Calu3 (cell line): ENCODE measurements at regions not wholly inside any gene's neighbourhood (a gene's known extent, or its start where the extent isn't known, plus 50 kb on each side); places are given as distances from the start of the nearest gene placed in this dataset.

Source experiments
- BruUV-seq: library from RNA; stranded (reverse); fragments of 400-500 nt; replicated peaks from 2 replicates; lab custom pipeline; 2021; lab: Mats Ljungman, UMichigan
- CTCF ChIA-PET: fragments of 300-600 bp; sonication (Branson Sonifier 250); formaldehyde crosslinking; loops from one replicate; lab custom pipeline; 2022; ENCODE audit warnings: antibody characterized with exemption; lab: Charles Lee
- DNase-seq: peaks from one replicate; pipeline ENCODE4 v3.0.0; 2022
- H3K27ac Mint-ChIP-seq: one replicate; pipeline ENCODE4 v1.8.0; 2022; ENCODE audit warnings: mixed read lengths; ENCODE audit not compliant: unreplicated experiment
- H3K27me3 Mint-ChIP-seq: one replicate; pipeline ENCODE4 v1.8.0; 2022; ENCODE audit warnings: mixed read lengths; ENCODE audit not compliant: unreplicated experiment
- H3K36me3 Mint-ChIP-seq: one replicate; pipeline ENCODE4 v1.8.0; 2022; ENCODE audit warnings: mild to moderate bottlenecking, moderate library complexity, mixed read lengths; ENCODE audit not compliant: insufficient read depth, unreplicated experiment
- H3K4me1 Mint-ChIP-seq: one replicate; pipeline ENCODE4 v1.8.0; 2022; ENCODE audit warnings: mild to moderate bottlenecking, low read depth, mixed read lengths; ENCODE audit not compliant: unreplicated experiment
- H3K4me3 Mint-ChIP-seq: one replicate; pipeline ENCODE4 v1.8.0; 2022; ENCODE audit warnings: mild to moderate bottlenecking, low read depth, moderate library complexity, mixed read lengths; ENCODE audit not compliant: unreplicated experiment
- H3K9me3 Mint-ChIP-seq: one replicate; pipeline ENCODE4 v1.8.0; 2022; ENCODE audit warnings: low read depth, mixed read lengths; ENCODE audit not compliant: unreplicated experiment
- CTCF ChIP-seq: fragments of 200-600 bp; IDR thresholded peaks from one replicate; pipeline ENCODE4 v1.8.0; 2022; ENCODE audit warnings: antibody characterized with exemption; ENCODE audit not compliant: unreplicated experiment
- intact Hi-C: fragments of 100-400 bp; cut with micrococcal nuclease; formaldehyde crosslinking; loops from one replicate; pipeline ENCODE4 v1.10.0; 2022; ENCODE audit not compliant: unreplicated experiment

GRCh38 chr18:60838677-60839076, 466.1 kb upstream of the MC4R start:
- H3K9me3 Mint-ChIP-seq, result peaks cover 9% of the 10 kb centered on the region
- no peak for DNase-seq

GRCh38 chr18:60846396-60846795, 473.8 kb upstream of the MC4R start:
- no peak for TF ChIP-seq CTCF
- Mint-ChIP-seq H3K27ac (no peak overlapping the region), H3K4me1 (peaks cover 7% of the 10 kb centered on the region), H3K4me3 (no peak overlapping the region), H3K9me3 (peaks cover 7% of the 10 kb centered on the region), H3K36me3 (no peaks in the 10 kb centered on the region), H3K27me3 (no peaks in the 10 kb centered on the region)
- DNase-seq, result no peak
- intact Hi-C loops, result no loop called here
- no TSS peak for BruUV-seq
- CTCF ChIA-PET, result no interaction called here

More at GRCh38 chr18:60838677-60839076, 466.1 kb upstream of the MC4R start:
- CTCF ChIA-PET, result no interaction called here
- Mint-ChIP-seq H3K27me3 (no peaks in the 10 kb centered on the region), H3K27ac (no peak overlapping the region), H3K4me1 (no peaks in the 10 kb centered on the region), H3K4me3 (no peak overlapping the region), H3K36me3 (no peaks in the 10 kb centered on the region)
- no TSS peak for BruUV-seq
- intact Hi-C loops, result no loop called here
- TF ChIP-seq CTCF, result no peak

GRCh38 chr18:60847517-60847916, 474.9 kb upstream of the MC4R start:
- Mint-ChIP-seq H3K27me3 (no peaks in the 10 kb centered on the region), H3K4me3 (no peak overlapping the region), H3K36me3 (no peaks in the 10 kb centered on the region), H3K9me3 (peaks cover 2% of the 10 kb centered on the region), H3K4me1 (peaks cover 7% of the 10 kb centered on the region), H3K27ac (no peak overlapping the region)
- intact Hi-C loops, result no loop called here
- CTCF ChIA-PET, result interaction anchor here (0.6 kb wide), 1 partner anchor 72 kb away, joined by 3 read pairs; no protein-coding TSS in a partner anchor
- TF ChIP-seq CTCF, result no peak
- DNase-seq, result no peak
- no TSS peak for BruUV-seq

GRCh38 chr18:60861575-60861974, 471.7 kb upstream of the CDH20 start:
- Mint-ChIP-seq H3K9me3 (peaks cover 4% of the 10 kb centered on the region), H3K4me3 (no peak overlapping the region), H3K36me3 (no peaks in the 10 kb centered on the region), H3K27ac (no peak overlapping the region), H3K27me3 (no peaks in the 10 kb centered on the region), H3K4me1 (no peaks in the 10 kb centered on the region)
- no TSS peak for BruUV-seq
- DNase-seq, result no peak
- CTCF ChIA-PET, result no interaction called here
- intact Hi-C loops, result no loop called here
- no peak for TF ChIP-seq CTCF
